Stimulated activated CD4-positive, alpha-beta T cell treated with anti-CD3 and anti-CD28 coated beads, Interleukin-15, amount 100 ng/mL, for 48 hours (primary cell): ENCODE measurements at regions not wholly inside any gene's neighbourhood (a gene's known extent, or its start where the extent isn't known, plus 50 kb on each side); places are given as distances from the start of the nearest gene placed in this dataset.

Experiments
- DNase-seq, 2 donors: peaks; one replicate each; pipeline ENCODE4 v3.0.0-alpha.2; 2020; ENCODE audit warnings: low read depth in 2 of 2

DNA sequence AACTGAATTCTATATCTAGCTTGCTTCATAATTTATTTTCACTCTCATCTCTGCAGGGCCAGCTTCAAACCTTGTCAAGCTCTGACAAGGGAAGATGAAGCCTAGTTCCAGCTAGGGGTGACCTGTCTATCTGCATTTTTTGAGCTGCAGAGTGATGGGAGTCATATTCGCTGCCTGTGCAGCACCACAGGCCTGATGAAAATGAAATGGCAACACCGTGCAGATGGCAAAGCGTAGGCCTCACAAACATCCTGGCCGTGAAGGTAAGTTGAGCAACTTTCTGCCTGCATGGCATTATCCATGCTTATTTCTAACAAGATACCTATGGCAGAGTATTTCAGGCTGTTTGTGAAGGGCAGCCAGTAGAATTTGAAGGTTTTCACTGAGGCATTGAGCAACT, 86.4 kb upstream of the C1QTNF9B start:
- DNase-seq: no peak

DNA sequence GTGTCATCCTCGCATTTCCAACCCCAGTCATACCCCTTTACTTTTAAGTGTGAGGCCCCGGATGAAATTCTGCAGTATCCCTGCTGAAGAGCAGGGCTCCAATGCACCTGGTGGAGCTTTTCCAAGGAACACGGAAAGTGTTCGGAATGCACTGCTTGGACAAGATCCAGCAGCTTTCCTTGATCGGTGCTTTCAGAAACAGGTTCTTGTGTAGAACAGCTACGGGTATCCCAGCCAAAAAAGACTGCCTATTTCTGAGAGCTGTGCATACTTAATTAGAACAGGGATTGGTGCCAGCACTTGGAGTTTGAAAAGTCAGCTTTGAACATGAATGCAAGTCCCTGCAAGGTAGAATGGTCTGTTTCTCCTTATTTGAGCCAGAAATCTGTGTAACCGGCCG, 87.2 kb upstream of the C1QTNF9B start:
- no peak for DNase-seq

DNA sequence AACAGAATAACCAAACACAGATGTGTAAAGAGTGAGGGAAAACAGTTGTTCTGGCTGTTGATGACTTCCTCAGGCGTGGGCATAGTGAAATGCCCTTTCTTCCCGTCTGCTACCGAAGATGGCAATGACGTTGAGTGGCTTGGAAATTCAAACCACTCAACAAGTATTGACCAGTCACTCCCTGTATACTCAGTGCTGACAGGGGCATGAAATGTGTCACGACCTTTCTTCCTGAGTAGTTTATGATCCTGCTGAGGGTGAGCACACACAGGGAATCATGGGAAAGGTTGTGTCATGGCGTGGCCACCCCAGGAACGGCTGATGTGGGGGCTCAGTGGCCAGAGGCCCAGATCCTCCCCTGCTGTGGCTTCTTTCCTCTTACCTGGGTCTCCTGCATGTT, 87.8 kb upstream of the C1QTNF9B start:
- DNase-seq: no peak

DNA sequence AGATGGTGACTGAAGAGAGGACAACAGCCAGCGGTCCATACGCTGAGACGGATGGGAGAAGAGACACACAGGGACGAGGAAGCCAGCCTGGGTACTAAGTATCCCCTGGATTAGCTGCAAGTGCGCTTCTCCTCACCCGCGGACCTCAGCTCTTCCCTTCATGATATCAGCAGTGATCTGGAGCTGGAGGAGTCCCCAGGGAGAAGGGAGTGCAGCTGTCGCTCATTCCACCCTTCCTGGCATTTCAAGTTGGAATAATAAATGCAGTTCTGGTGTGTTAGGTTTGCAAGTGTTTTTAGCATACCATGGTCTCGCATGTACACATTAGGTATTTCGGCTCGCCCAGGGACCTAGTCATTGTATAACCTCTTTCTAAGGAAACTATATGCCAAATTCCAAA, 88.5 kb upstream of the C1QTNF9B start:
- DNase-seq: no peak

DNA sequence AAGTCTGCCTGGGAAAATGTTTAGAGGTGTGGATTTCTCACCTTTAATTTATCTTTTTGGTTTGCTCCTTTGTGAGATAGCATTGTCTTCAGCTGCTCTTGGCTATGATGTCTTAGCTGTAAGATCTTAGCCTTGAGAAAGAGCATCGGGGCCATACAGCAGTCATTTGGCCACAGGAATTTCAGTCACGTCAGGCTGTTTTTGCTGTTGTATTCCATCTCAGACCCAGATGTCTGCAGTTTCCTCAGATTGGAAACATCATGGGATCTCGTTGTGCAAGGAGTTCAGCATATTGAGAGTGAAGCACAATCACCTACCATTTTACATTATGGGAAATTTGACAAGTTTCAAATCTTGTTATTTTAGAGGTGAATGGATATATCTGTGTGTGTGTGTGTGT, 89.3 kb upstream of the C1QTNF9B start:
- DNase-seq: no peak

DNA sequence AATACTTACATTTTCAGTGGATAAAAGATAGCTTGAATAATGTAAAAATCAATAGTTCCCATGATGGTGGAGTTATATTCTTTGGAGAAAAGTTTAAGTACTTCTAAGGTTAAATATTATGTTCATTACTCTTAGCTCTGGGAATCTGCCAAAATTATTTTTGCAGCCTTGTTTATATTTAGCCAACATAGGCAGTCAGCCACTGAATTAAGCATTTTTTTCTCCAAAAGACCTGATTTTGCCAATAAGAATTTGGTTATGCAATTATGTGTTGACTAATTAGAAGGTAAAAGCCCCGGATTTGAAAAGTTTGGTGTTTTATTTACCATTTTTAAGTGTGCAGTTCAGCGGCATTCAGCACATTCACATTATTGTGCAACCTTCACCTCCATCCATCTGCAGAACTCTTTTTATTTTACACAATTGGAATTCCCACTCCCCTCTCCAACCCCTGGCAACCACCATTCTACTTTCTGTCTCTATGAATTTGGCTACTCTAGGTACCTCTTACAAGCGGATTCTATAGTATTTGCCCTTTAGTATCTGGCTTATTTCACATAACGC, 90.1 kb upstream of the C1QTNF9B start:
- no peak for DNase-seq

DNA sequence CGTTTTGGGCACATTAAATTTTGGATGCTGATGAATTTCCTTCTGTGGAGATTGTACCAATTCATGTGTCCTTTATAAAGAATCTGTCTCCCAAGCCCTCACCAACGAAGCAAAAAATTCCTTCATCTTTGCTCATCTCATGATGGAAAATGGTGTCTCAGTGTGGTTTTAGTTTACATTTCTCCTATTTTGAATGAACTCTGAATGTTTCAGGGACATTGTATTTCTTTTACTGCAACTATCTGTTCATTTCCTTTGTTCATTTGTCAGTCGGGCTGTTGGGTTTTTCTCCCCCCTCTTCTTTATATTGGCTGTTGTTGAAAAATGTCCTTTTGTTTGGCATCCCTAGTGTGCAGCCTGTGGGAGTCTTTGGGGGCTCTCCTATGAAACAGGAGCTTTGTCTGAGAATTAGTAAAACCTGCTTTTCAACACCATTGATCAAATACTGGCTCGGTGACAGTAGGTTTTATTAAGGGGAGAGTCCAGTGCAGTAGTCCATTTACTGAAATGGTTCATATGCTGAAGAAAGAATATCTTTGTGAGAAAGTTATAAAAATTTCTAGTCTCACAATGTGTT, 91.3 kb upstream of the C1QTNF9B start:
- DNase-seq: no peak

DNA sequence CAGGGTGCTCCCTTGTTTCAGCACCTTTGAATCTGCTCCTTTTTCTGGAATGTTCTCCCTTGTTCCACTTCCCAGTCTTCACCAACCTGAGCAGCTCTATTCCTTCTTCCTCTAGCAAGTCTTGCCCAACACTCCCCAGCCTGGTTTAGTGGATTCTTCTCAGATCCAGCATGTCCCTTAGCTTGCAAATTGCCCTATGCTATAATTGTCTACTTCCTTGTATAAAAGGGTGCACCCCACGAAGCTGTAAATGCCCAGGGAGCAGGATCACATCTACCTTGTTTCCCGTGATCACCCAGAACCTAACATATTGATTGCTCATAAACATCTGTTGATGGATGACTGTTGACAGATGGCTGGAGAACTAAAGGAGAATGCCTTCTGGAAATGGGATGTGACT, 93.2 kb upstream of the C1QTNF9B start:
- no peak for DNase-seq

DNA sequence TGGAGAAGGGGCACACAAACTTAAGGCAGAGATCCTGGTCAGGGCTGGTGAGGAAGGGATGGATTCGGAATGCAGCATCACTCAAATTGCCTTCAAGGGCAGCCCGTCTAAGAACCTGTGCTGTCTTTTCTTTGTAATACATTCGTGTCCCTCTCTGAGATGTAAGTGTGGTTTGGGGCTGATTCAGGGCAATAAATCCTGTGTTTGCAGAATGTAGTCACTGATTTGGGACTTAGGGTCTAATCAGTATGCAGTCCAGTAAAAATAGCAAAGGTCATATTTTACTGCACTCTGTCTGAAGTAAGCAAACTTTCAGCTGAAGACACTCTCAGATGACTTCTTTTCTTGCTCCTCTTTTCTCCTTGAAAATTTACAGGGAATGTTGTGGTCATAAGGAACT, 93.8 kb upstream of the C1QTNF9B start:
- no peak for DNase-seq

DNA sequence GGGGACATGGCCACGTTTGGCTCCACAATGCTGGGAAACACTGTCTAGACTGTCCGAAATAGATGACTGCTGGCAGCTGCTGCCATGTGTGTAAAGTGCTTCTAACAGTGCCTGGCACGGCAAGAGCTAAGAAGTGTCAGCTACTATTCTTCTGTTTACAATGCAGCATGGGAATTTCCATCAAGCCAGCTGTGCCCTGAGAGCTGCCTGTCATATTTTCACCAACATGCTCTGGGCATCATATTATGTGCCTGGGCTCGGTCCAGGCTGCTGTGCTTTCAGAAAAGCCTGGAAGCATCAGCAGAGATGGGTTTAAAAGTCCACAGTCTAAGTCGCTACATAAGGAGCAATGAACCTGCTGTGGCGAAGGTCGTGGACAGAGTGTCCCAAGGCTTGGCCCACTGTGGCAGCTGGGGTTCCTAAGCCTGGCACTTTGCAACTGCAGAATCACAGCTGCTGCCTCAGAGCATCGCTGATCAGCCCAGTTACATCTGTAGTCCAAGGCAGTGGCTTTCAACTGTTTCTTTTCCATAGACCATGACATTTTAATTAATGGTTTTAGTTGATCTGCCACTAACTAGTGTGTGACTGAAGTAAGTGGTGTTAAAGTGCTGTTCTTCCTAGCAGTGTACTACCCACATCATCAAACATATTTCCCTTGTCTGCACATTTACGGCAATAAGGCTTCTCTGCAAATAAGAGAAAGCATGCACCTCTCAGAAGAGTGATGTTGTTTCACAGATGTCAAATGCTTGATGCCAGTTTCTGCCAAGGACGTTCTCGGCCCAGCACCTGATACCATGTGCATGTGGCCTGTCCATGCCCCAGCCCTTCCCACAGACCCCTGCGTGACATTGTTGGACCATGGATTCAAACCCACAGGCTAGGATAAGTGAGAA, 95.7 kb upstream of the C1QTNF9B start:
- no peak for DNase-seq

DNA sequence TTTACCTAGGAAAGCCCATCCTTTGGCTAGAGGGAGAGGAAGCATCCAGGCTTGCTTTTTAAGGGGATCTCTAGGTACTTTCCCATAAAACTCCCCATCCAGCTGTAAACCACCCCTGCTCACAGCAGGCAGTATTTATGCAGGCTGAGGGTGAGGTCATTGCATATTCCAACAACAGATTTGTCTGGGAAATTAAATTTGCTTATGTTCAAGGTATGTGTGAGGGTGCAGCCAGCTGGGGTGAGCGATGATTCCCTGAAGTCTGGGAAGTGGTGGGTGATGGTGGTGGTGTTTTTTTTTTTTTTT, 96.3 kb upstream of the C1QTNF9B start:
- DNase-seq: no peak

DNA sequence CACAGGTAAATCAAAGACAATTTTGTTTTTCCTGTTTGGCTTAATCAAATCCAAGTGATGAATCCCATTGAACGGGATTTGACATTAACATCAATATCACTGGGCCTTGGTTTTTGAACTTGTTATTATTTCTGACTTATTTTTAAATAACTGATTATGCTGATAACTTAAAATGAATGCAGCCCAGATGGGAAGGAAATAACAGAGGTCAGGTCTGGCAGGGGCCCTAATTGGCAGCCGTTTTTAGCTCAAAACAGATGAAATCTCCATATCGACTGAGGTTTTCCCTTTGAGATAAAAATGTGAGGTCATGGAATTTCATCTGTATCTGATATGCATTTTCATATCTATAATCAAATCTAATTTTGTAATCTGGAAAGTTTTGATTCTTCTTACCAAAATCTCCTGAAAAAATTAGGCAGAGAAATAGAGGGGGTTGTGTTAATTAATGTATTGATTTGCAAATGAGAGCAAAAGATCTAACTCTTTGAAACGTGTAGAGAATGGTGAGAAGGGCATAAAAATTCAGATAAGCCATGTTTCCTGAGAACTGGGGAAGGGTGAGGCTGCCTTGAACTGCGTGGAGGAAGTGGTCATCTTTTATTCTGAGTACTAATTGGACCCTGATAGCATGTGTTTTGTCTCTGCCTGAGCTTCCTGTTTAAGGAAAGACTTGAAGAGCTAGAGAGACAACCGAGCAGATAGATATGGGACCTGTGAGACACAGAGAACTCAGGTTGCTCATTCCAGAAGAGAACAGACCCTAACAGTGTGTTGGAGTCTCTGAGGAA, 98.2 kb upstream of the C1QTNF9B start:
- DNase-seq: no peak

DNA sequence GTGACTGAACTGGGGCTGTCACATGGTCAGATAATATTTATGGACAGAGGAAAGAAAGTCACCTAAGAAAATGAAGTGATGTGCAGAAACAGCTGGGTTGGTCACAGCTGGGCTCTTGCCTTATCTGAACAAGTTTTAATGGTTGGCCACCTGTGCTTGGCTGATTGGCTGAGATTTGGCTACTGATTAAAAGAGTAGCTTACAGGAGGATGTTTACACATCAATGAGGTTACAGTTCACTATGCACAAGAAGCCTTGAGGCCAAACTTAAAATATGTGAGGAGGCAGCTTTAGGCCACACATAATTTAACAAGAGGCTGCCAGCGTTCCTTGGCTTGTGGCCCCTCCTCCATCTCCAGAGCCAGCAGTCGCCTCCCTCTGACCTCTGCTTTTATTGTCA, 99.2 kb upstream of the C1QTNF9B start:
- no peak for DNase-seq

DNA sequence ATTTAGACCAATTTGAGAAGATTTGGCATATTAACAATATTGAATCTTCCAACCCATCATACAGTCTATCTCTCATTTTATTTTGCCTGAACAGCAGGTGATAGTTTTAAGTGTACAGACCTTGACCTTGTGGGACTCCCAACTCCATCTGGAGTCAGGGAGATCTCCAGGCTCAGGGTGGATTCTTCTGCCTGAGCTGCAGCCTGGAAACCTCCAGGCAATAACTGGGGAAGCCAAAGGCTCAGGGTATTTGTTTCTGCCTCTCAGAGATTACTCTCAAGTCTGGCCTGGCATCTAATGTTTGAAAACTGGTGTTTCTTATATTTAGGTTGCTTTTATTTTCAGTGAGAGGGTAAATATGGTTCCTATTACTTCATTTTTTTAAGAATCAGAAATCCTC, 102.1 kb upstream of the C1QTNF9B start:
- no peak for DNase-seq

DNA sequence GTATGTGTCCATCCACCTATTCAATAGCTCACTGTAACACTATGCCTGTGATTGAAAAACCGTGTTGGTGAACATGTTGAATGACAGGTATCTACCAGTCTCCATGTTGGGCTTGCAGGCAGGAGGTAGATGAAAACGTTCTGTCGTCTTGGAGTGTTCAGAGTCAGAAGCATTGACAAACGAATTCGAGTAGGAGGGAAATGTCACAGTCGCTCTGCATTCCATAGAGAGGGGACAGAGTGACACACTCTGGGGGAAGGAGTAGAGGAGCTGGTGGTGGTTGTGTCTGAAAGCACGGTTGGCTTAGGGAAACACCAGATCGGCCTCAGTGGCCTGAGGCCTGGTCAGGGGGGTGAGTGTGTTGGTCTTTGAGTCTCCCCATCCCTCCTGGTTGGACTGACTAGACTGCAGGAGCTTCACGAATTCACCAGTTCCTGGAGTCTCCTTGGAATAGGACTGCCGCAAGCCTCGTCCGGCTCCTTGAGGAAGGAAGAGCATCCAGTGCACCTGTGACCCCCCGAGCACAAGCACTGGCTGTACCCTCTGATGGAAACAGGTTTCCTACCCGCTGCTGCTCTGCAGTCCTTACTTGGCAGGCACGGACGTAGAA, 105.0 kb upstream of the C1QTNF9B start:
- DNase-seq: no peak

DNA sequence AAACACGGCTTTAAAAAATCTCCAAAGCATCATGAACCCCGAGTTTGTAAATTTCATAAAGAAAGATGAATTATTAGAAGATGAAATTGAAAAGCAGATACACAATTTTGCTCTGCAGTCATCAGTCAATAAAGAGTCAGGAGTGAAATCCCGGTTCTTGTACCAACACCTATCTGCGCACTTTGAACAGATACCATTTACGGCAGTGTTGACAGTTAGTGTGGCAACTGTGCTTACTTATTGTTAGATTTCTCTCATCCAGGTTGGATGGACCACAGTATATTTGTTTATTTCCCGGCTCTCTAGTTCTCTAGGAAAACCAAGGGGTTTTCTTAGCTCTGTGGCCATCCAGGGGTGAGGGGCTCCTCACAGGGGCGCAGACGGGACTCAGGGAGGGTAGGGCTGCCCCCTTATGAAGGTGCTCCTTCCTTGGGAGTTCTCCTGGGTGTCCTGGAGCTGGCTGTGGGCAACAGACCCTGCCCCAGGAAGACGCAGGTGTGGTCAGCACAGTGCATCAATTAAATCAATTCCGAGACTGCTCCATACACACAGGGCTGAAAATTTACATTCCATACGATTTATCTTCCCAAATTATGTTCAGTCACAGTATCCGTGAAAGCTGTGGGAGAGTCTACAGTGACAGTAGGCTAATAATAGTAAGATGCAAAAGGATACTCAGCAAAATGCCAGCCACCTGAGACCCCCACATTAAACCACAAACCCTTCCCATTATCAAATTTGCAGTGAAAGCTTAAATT, 107.0 kb upstream of the C1QTNF9B start:
- DNase-seq: no peak

DNA sequence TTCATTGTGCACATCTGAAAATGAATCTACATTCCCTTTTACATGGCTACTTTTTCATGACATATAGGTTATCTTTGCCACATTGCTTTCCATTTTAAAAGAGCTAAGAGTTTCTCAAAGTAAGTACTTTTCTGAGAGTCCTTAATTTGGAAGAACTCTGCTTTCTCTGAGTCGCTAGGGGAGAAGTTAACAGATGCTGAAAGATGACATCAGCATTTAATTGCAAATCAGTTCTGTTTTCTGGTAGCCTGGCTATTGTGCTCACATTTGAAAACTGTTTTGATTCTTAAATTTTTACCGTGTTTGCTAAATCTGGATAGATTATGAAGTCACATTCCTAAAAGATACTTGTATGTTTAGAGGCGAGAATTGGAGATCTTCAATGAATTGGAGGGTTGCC, 107.7 kb upstream of the C1QTNF9B start:
- no peak for DNase-seq

DNA sequence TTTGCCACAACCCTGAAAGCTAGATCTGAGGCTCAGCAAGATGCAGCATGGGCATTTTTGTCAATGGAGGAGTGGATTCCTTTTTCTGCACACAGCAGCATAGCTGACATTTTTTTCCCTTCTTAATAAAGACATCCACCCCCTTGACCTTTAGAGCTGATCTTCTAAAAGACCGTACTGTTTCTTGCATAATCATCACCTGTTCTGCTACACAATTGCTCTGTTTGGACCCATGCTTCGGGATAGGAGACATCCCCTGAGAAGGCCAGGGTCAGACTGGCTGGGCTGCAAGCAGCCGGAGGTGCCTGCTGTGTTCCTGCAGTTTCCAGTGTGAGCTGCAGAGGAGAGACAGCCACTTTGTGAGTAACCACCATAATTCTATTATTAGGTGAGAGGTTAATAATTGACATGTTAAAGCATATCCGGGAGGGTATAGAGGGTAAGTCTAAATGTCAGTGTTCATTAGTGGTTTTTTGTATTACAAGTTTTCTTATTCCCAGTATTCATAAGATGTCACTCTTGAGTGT, 108.5 kb upstream of the C1QTNF9B start:
- DNase-seq: no peak

DNA sequence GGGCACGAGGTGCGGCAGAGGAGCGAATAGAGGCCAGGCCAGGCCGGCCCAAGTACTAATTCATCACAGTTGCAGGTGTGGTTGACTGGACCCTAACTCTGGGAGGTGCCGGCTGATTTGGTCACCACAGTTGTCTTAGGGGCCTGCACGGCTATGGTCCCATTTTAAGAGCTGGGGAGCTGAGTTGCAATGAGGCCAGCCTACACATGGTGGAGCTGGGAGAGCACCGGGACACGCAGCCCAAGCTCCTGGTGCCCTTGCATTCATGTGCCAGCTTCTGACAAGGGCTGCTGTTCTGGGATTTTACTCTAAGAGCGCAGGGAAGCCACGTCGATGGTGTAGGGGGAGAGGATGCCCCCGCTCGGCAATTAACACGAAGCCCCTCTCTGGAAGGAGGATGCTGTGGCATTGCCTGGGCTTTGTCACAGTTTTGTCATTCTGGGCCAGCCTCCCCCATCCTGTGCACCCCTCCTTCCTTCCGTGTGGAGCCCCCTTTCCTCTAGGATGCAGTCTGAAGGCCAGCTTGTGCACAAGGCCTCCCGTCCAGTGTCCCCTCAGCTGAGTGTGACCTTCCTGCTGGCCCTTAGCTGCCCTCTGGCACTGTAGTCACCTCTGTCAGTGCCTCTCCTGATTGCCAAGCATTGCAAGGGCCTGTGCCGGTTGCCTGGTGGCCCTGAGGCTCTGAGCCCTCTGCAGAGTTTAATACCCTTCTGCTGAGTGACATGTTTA, 109.4 kb upstream of the C1QTNF9B start:
- DNase-seq: no peak

DNA sequence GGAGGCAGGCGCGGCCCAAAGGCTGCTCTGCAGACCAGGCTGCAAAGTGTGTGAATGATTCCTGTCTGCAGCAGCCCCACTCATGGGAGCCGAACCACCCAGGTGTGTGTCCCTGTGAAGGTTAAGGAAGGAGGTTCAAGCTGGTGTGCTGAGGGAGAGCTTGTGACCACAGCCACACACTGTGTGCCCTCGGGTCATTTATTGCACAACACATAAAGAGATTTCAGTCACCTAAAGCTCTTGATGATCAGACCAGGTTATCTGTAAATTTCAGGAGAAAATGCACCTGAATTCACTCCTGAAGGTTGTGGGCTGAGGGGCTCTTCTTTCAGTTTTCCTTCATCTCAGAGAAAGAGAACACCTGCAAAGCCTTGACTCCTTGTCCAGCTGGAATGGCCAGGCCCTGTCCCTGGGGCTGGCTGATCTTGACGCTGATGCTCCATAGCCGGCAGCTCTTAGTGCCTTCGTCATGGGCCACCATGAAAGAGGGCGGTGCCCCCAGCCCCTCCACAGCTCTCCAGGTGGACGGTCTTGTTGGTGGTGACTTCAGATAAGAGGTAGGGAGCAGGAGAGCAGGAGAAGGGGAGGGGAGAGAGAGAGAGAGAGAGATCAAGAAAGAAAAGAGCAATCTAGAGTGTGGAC, 110.8 kb upstream of the C1QTNF9B start:
- no peak for DNase-seq
